ENCODE measurements at regions not wholly inside any gene's neighbourhood (a gene's known extent, or its start where the extent isn't known, plus 50 kb on each side); places are given as distances from the start of the nearest gene placed in this dataset.

DNA sequence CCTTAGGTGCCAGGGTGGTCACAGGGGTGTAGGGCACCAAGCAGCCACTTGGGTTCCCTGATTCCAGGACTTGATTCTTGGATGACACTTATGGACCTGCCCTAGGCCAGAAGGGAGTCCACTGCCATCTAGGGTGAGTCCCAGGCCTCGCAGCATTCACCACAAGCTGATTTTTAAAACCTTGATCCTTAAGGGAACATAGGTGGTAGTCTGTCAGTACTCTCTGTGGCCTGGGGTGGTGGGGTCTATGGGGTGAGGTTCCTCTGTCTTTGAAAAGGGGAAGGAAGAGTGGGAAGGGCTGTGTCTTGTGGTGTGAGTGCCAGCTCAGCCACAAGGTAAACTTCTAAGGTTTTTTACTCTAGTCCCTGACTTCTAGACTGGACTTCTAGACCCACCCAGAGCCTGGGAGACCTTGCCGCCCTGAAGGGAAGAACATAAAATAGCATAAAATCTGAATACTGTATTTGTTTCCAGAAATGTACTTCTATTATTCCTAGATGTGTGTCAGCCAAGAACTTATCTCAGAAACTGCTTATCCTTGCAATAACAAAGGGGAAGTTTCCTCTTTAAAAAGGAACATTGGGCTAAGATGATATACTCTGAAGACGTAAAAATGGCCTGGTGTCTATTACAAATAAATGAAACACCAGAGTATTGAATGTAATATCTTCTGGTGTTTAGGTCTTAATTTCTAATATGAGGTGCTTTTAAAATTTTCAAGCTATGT is 757.3 kb downstream of the LTN1 start:
- TF ChIP-seq, protein P1, sequence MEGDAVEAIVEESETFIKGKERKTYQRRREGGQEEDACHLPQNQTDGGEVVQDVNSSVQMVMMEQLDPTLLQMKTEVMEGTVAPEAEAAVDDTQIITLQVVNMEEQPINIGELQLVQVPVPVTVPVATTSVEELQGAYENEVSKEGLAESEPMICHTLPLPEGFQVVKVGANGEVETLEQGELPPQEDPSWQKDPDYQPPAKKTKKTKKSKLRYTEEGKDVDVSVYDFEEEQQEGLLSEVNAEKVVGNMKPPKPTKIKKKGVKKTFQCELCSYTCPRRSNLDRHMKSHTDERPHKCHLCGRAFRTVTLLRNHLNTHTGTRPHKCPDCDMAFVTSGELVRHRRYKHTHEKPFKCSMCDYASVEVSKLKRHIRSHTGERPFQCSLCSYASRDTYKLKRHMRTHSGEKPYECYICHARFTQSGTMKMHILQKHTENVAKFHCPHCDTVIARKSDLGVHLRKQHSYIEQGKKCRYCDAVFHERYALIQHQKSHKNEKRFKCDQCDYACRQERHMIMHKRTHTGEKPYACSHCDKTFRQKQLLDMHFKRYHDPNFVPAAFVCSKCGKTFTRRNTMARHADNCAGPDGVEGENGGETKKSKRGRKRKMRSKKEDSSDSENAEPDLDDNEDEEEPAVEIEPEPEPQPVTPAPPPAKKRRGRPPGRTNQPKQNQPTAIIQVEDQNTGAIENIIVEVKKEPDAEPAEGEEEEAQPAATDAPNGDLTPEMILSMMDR (IDR thresholded peaks at IDR 0.05): no peak
- TF ChIP-seq POLR2A (IDR thresholded peaks at IDR 0.05): no peak
